B cell (primary cell): ENCODE measurements at regions not wholly inside any gene's neighbourhood (a gene's known extent, or its start where the extent isn't known, plus 50 kb on each side); places are given as distances from the start of the nearest gene placed in this dataset.

Experiments
- ATAC-seq: fragments of 200-7000 bp; cut with Tn5 transposase; one replicate; pipeline ENCODE4 v1.10.0; 2021; ENCODE audit warnings: low read depth, mild to moderate bottlenecking, moderate number of reproducible peaks, moderate library complexity
- CTCF ChIA-PET: fragments of 350-600 bp; sonication (Branson Sonifier 250); formaldehyde crosslinking; loops from one replicate; lab custom pipeline; 2021; ENCODE audit warnings: antibody characterized with exemption, inconsistent platforms; lab: Charles Lee
- POLR2A ChIA-PET: fragments of 350-600 bp; sonication (Branson Sonifier 250); formaldehyde crosslinking; loops from one replicate; lab custom pipeline; 2021; ENCODE audit warnings: antibody characterized with exemption; lab: Charles Lee
- DNase-seq: peaks from one replicate; pipeline ENCODE4 v3.0.0; 2013
- H2AFZ ChIP-seq: 2 replicates; pipeline ENCODE4 v1.6.1; 2012; ENCODE audit warnings: mild to moderate bottlenecking, low read depth, low read length; ENCODE audit not compliant: insufficient read depth, poor library complexity, severe bottlenecking
- H3K27ac ChIP-seq, 2 donors: 1 replicate in 1 of 2; 2 replicates in 1 of 2; pipeline ENCODE4 v1.5.1; 2012 to 2013; ENCODE audit warnings: low read length in 2 of 2, mild to moderate bottlenecking in 2 of 2, moderate library complexity in 1 of 2
- H3K27me3 ChIP-seq, 4 experiments: fragments of 200-600 bp in 1 of 4; sonication (generic) in 1 of 4; replicated peaks in 1 of 4; 1 replicate in 2 of 4; 2 replicates in 2 of 4; pipeline versions ENCODE4 v1.6.1 to v1.7.0; 2013 to 2016; ENCODE audit warnings: low read length in 3 of 4, mild to moderate bottlenecking in 2 of 4, mixed read lengths in 1 of 4, moderate library complexity in 1 of 4; ENCODE audit not compliant: insufficient read depth in 4 of 4, control insufficient read depth in 3 of 4; ENCODE audit errors: control extremely low read depth in 1 of 4
- H3K36me3 ChIP-seq, 2 experiments: replicated peaks in 1 of 2; 1 replicate in 1 of 2; 2 replicates in 1 of 2; pipeline versions ENCODE4 v1.6.1 to v1.7.1; 2013; ENCODE audit warnings: low read length in 1 of 2; ENCODE audit not compliant: insufficient read depth in 2 of 2, control insufficient read depth in 1 of 2; ENCODE audit errors: control extremely low read depth in 1 of 2, extremely low read depth in 1 of 2
- H3K4me1 ChIP-seq, 2 donors: fragments of 200-600 bp in 1 of 2; sonication (generic) in 1 of 2; 1 replicate in 1 of 2; 2 replicates in 1 of 2; pipeline versions ENCODE4 v1.5.1 to v1.6.1; 2013 to 2017; ENCODE audit warnings: low read length in 2 of 2; ENCODE audit not compliant: control insufficient read depth in 2 of 2, insufficient read depth in 2 of 2
- H3K4me2 ChIP-seq: replicated peaks from 2 replicates; pipeline ENCODE3; 2012; ENCODE audit warnings: mild to moderate bottlenecking, low read depth, low read length; ENCODE audit not compliant: poor library complexity, severe bottlenecking
- H3K4me3 ChIP-seq, 5 experiments: fragments of 200-600 bp in 1 of 5; sonication (generic) in 1 of 5; 1 replicate in 3 of 5; 2 replicates in 2 of 5; pipeline versions ENCODE4 v1.5.1 to v1.7.0; 2011 to 2016; ENCODE audit warnings: low read length in 4 of 5, mild to moderate bottlenecking in 4 of 5, low read depth in 2 of 5, control low read depth in 1 of 5, moderate library complexity in 1 of 5; ENCODE audit not compliant: insufficient read depth in 1 of 5; ENCODE audit errors: control extremely low read depth in 1 of 5, extremely low read depth in 1 of 5
- H3K79me2 ChIP-seq: fragments of 200-600 bp; sonication (generic); one replicate; pipeline ENCODE4 v1.6.0; 2016; ENCODE audit warnings: low read length; ENCODE audit not compliant: control insufficient read depth, insufficient read depth
- H3K9ac ChIP-seq: fragments of 200-600 bp; sonication (generic); 2 replicates; pipeline ENCODE4 v1.6.1; 2017; ENCODE audit warnings: mild to moderate bottlenecking, low read length, moderate library complexity
- H3K9me3 ChIP-seq, 3 donors: one replicate each; pipeline versions ENCODE4 v1.6.1 to v1.7.1; 2013; ENCODE audit warnings: low read length in 2 of 3; ENCODE audit not compliant: control insufficient read depth in 2 of 3, insufficient read depth in 1 of 3; ENCODE audit errors: control extremely low read depth in 1 of 3
- H4K20me1 ChIP-seq: 2 replicates; pipeline ENCODE4 v1.6.0; 2012; ENCODE audit warnings: mild to moderate bottlenecking, low read length; ENCODE audit not compliant: insufficient read depth, control insufficient read depth, poor library complexity, severe bottlenecking
- H3K27ac Mint-ChIP-seq: one replicate; pipeline ENCODE4 v1.8.0; 2021; ENCODE audit warnings: mixed read lengths
- H3K27me3 Mint-ChIP-seq: one replicate; pipeline ENCODE4 v1.8.0; 2021; ENCODE audit warnings: mixed read lengths
- H3K4me1 Mint-ChIP-seq: one replicate; pipeline ENCODE4 v1.8.0; 2021; ENCODE audit warnings: mixed read lengths
- H3K4me3 Mint-ChIP-seq: one replicate; pipeline ENCODE4 v1.8.0; 2021; ENCODE audit warnings: mixed read lengths
- H3K9me3 Mint-ChIP-seq: one replicate; pipeline ENCODE4 v1.8.0; 2022; ENCODE audit warnings: mixed read lengths; ENCODE audit not compliant: insufficient read depth
- EZH2 ChIP-seq: IDR thresholded peaks from 2 replicates; pipeline ENCODE4 v1.6.1; 2012; ENCODE audit warnings: borderline replicate concordance, low read depth, mild to moderate bottlenecking, moderate library complexity, low read length; ENCODE audit not compliant: insufficient read depth, poor library complexity, severe bottlenecking
- WGBS: methylation state at CpG from one replicate; pipeline ENCODE4 v1.1.5; 2013; ENCODE audit warnings: missing lambda C conversion rate; ENCODE audit not compliant: insufficient coverage; 5-methylcytosine and 5-hydroxymethylcytosine counted together
- intact Hi-C: fragments of 100-400 bp; cut with micrococcal nuclease; formaldehyde crosslinking; loops from one replicate; pipeline ENCODE4 v1.10.0; 2022
- TF ChIP-seq, protein P1 (sequence below): fragments of 200-600 bp; IDR thresholded peaks from one replicate; pipeline ENCODE4 v1.8.0; 2022; ENCODE audit warnings: antibody characterized with exemption, mild to moderate bottlenecking

DNA sequence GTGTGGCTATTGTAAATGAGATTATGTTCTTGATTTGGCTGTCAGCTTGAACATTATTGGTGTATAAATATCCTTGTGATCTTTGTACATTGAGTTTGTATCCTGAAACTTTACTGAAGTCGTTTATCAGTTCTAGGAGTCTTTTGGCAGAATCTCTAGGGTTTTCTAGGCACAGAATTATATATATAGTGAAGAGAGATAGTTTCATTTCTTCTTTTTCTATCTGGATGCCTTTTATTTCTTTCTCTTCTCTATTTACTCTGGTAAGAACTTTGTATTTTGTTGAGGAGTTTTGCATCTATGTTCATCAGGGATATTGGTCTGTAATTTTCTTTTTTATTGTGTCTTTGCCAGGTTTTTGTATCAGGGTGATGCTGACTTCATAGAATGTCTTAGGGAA, 589.2 kb upstream of the MAN1A1 start:
- no peaks in the 10 kb centered on the region for H3K9me3 Mint-ChIP-seq
- Histone ChIP-seq H3K27me3 (peaks cover 0 to 2% (median 0%) of the 10 kb centered on the region in 4 experiments), H3K36me3 (no peaks in the 10 kb centered on the region), H3K27ac (no peak overlapping the region), H3K4me1 (peaks cover 0 to 20% of the 10 kb centered on the region in 2 donors), H3K4me2 (peak overlapping the region; percentile 2), H3K4me3 (no peak overlapping the region), H3K79me2 (no peaks in the 10 kb centered on the region), H4K20me1 (no peaks in the 10 kb centered on the region), H3K9me3 (no peaks in the 10 kb centered on the region), H3K9ac (no peak overlapping the region), H2AFZ (no peak overlapping the region)
- H3K4me1 Mint-ChIP-seq, result peaks cover 22% of the 10 kb centered on the region
- no peak overlapping the region for H3K4me3 Mint-ChIP-seq
- no peak overlapping the region for H3K27ac Mint-ChIP-seq
- no CpG with 5 or more reads among the region's 1 CpG for WGBS
- DNase-seq (no peak), ATAC-seq (no peak)
- TF ChIP-seq, protein P1, sequence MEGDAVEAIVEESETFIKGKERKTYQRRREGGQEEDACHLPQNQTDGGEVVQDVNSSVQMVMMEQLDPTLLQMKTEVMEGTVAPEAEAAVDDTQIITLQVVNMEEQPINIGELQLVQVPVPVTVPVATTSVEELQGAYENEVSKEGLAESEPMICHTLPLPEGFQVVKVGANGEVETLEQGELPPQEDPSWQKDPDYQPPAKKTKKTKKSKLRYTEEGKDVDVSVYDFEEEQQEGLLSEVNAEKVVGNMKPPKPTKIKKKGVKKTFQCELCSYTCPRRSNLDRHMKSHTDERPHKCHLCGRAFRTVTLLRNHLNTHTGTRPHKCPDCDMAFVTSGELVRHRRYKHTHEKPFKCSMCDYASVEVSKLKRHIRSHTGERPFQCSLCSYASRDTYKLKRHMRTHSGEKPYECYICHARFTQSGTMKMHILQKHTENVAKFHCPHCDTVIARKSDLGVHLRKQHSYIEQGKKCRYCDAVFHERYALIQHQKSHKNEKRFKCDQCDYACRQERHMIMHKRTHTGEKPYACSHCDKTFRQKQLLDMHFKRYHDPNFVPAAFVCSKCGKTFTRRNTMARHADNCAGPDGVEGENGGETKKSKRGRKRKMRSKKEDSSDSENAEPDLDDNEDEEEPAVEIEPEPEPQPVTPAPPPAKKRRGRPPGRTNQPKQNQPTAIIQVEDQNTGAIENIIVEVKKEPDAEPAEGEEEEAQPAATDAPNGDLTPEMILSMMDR, result no peak
- no peak for TF ChIP-seq EZH2
- intact Hi-C loops, result no loop called here
- ChIA-PET POLR2A (no interaction called here), CTCF (no interaction called here)
- H3K27me3 Mint-ChIP-seq, result peaks cover 4% of the 10 kb centered on the region

DNA sequence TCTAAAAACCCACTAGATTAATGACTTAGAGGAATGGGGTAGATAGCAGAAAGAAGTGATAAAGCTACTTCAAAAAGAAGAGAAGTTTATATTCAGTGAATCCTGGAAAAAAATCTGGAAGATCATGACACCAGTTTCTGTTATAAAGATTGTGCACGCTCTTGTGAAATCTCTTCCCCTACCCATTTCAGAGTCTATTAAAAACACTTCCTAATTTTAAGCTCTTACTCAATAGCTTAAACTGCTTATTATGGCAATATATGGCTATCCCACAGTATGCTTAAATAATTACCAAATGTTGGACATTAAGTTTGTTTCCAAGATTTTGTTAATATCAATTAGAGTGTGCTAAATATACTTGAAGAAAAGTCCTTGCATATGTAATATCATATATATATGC, 585.3 kb upstream of the MAN1A1 start:
- no peak for ATAC-seq
- H3K4me2 ChIP-seq, result no peak overlapping the region
- H3K79me2 ChIP-seq, result no peaks in the 10 kb centered on the region
- Mint-ChIP-seq H3K27ac (no peak overlapping the region), H3K9me3 (no peaks in the 10 kb centered on the region), H3K27me3 (no peaks in the 10 kb centered on the region), H3K4me3 (no peak overlapping the region), H3K4me1 (peaks cover 14% of the 10 kb centered on the region)
- intact Hi-C loops, result no loop called here
- no peak overlapping the region for H3K27ac ChIP-seq
- H2AFZ ChIP-seq, result no peak overlapping the region
- no peaks in the 10 kb centered on the region for H3K36me3 ChIP-seq
- H3K4me3 ChIP-seq, result no peak overlapping the region
- TF ChIP-seq, protein P1, result no peak
- no peak overlapping the region for H3K9ac ChIP-seq
- H3K9me3 ChIP-seq, result no peaks in the 10 kb centered on the region
- no peaks in the 10 kb centered on the region for H4K20me1 ChIP-seq
- no peak for DNase-seq
- ChIA-PET POLR2A (no interaction called here), CTCF (interaction anchor here (1.6 kb wide), 1 partner anchor 13 kb away, joined by 3 read pairs; no protein-coding TSS in a partner anchor)
- H3K4me1 ChIP-seq, result peaks cover 0 to 12% of the 10 kb centered on the region in 2 donors
- H3K27me3 ChIP-seq, result no peaks in the 10 kb centered on the region
- WGBS, result no CpG with 5 or more reads among the region's 1 CpG
